NT2/D1 (cell line): ENCODE measurements at regions not wholly inside any gene's neighbourhood (a gene's known extent, or its start where the extent isn't known, plus 50 kb on each side); places are given as distances from the start of the nearest gene placed in this dataset.

Source experiments
- SUZ12 ChIP-seq: IDR thresholded peaks from 2 replicates; pipeline ENCODE4 v1.6.1; 2011; ENCODE audit not compliant: insufficient read length, insufficient read depth; ENCODE audit errors: extremely low read depth
- YY1 ChIP-seq: IDR thresholded peaks from 2 replicates; pipeline ENCODE4 v1.6.1; 2011; ENCODE audit not compliant: insufficient read length, insufficient read depth
- ZNF274 ChIP-seq: IDR thresholded peaks from 2 replicates; pipeline ENCODE4 v1.6.1; 2011; ENCODE audit warnings: mild to moderate bottlenecking, low read depth, low read length

- TF ChIP-seq ZNF274 (no peak), YY1 (no peak), SUZ12 (no peak)
Measured at GRCh38 chr6:3510617-3511016, 53.8 kb upstream of the SLC22A23 start.
